Vagina (tissue), 2 donors: ENCODE measurements at regions not wholly inside any gene's neighbourhood (a gene's known extent, or its start where the extent isn't known, plus 50 kb on each side); places are given as distances from the start of the nearest gene placed in this dataset.

ENCODE experiments used
- POLR2A ChIP-seq, 2 donors: fragments of 450-650 bp; IDR thresholded peaks; one replicate each; pipeline ENCODE4 v1.6.1; 2017; ENCODE audit warnings: antibody characterized with exemption in 2 of 2, mild to moderate bottlenecking in 2 of 2, moderate library complexity in 2 of 2
- TF ChIP-seq, protein P1 (sequence below), 3 experiments: fragments of 450-650 bp in 2 of 3; fragments of 200-600 bp in 1 of 3; sonication (generic) in 1 of 3; IDR thresholded peaks; one replicate each; pipeline ENCODE4 v1.5.1; 2017 to 2019; ENCODE audit warnings: antibody characterized with exemption in 3 of 3, mild to moderate bottlenecking in 2 of 3, moderate library complexity in 2 of 3

GRCh38 chr12:45575417-45575816, 154.1 kb upstream of the ARID2 start:
- TF ChIP-seq, protein P1, sequence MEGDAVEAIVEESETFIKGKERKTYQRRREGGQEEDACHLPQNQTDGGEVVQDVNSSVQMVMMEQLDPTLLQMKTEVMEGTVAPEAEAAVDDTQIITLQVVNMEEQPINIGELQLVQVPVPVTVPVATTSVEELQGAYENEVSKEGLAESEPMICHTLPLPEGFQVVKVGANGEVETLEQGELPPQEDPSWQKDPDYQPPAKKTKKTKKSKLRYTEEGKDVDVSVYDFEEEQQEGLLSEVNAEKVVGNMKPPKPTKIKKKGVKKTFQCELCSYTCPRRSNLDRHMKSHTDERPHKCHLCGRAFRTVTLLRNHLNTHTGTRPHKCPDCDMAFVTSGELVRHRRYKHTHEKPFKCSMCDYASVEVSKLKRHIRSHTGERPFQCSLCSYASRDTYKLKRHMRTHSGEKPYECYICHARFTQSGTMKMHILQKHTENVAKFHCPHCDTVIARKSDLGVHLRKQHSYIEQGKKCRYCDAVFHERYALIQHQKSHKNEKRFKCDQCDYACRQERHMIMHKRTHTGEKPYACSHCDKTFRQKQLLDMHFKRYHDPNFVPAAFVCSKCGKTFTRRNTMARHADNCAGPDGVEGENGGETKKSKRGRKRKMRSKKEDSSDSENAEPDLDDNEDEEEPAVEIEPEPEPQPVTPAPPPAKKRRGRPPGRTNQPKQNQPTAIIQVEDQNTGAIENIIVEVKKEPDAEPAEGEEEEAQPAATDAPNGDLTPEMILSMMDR (IDR thresholded peaks at IDR 0.05) = no peak
- TF ChIP-seq POLR2A (IDR thresholded peaks at IDR 0.05) = no peak
